Gastrocnemius medialis (tissue), 4 donors: ENCODE measurements at regions not wholly inside any gene's neighbourhood (a gene's known extent, or its start where the extent isn't known, plus 50 kb on each side); places are given as distances from the start of the nearest gene placed in this dataset.
"Not testable (repeated sequence)": the region's sequence is repeated elsewhere in the genome, so short reads cannot be mapped to it uniquely, and the experiment has no call there.

Source experiments
- CTCF ChIP-seq, 5 experiments: fragments of 450-650 bp in 3 of 5; fragments of 200-600 bp in 2 of 5; sonication (generic) in 2 of 5; IDR thresholded peaks in 4 of 5; conservative IDR thresholded peaks in 1 of 5; 1 replicate in 4 of 5; 2 replicates in 1 of 5; pipeline ENCODE4 v1.5.1; 2016 to 2019; ENCODE audit warnings: antibody characterized with exemption in 5 of 5, mild to moderate bottlenecking in 3 of 5, moderate library complexity in 3 of 5
- POLR2A ChIP-seq, 2 donors: fragments of 450-650 bp; IDR thresholded peaks; one replicate each; pipeline ENCODE4 v1.6.1; 2017; ENCODE audit warnings: antibody characterized with exemption in 2 of 2, mild to moderate bottlenecking in 2 of 2, moderate library complexity in 2 of 2

GRCh38 chr15:22209086-22209485 lies 128.8 kb downstream of the OR4M2 start:
- TF ChIP-seq CTCF (IDR thresholded peaks at IDR 0.05 in 4 of 5, conservative IDR thresholded peaks at IDR 0.05 in 1 of 5); POLR2A (IDR thresholded peaks at IDR 0.05): not testable (repeated sequence)
